NCI-H1694 (cell line): ENCODE measurements at regions not wholly inside any gene's neighbourhood (a gene's known extent, or its start where the extent isn't known, plus 50 kb on each side); places are given as distances from the start of the nearest gene placed in this dataset.
"Not testable (repeated sequence)": the region's sequence is repeated elsewhere in the genome, so short reads cannot be mapped to it uniquely, and the experiment has no call there.

Experiments used
- DNase-seq: peaks from one replicate; lab custom pipeline; 2025; lab: John Stamatoyannopoulos, UW

GRCh38 chr5:131005963-131006684, 158.9 kb downstream of the HINT1 start:
- DNase-seq, result no peak

GRCh38 chr5:131001507-131001906, 163.5 kb downstream of the HINT1 start:
- no peak for DNase-seq

- DNase-seq, result no peak
Measured at GRCh38 chr5:131000289-131000688, 164.8 kb downstream of the HINT1 start.

- DNase-seq, result not testable (repeated sequence)
Measured at GRCh38 chr5:130996720-130997119, 168.3 kb downstream of the HINT1 start.

GRCh38 chr5:130995851-130996250, 169.2 kb downstream of the HINT1 start:
- DNase-seq, result no peak

GRCh38 chr5:130995254-130995515, 169.9 kb downstream of the HINT1 start:
- DNase-seq, result no peak

GRCh38 chr5:130994496-130995253, 170.4 kb downstream of the HINT1 start:
- no peak for DNase-seq

- no peak for DNase-seq
Measured at GRCh38 chr5:130992621-130993020, 172.4 kb downstream of the HINT1 start.

GRCh38 chr5:130992095-130992494, 173.0 kb downstream of the HINT1 start:
- no peak for DNase-seq

- no peak for DNase-seq
Measured at GRCh38 chr5:130985776-130986175, 179.3 kb downstream of the HINT1 start.

- no peak for DNase-seq
Measured at GRCh38 chr5:130981663-130982062, 183.4 kb downstream of the HINT1 start.

GRCh38 chr5:130978475-130978874, 186.6 kb downstream of the HINT1 start:
- no peak for DNase-seq

GRCh38 chr5:130976493-130976892, 188.6 kb downstream of the HINT1 start:
- no peak for DNase-seq

- DNase-seq, result no peak
Measured at GRCh38 chr5:130975847-130976246, 189.2 kb downstream of the HINT1 start.

GRCh38 chr5:130975299-130975698, 189.8 kb downstream of the HINT1 start:
- DNase-seq, result no peak

- no peak for DNase-seq
Measured at GRCh38 chr5:130974021-130974683, 190.9 kb downstream of the HINT1 start.

GRCh38 chr5:130966990-130967525, 198.0 kb downstream of the HINT1 start:
- no peak for DNase-seq

- DNase-seq, result no peak
Measured at GRCh38 chr5:130965920-130966319, 199.1 kb downstream of the HINT1 start.

GRCh38 chr5:130965360-130965759, 199.7 kb downstream of the HINT1 start:
- DNase-seq, result no peak

- DNase-seq, result no peak
Measured at GRCh38 chr5:130964231-130965202, 200.5 kb downstream of the HINT1 start.

GRCh38 chr5:130963798-130964197, 201.3 kb downstream of the HINT1 start:
- no peak for DNase-seq

GRCh38 chr5:130957151-130957550, 207.9 kb downstream of the HINT1 start:
- DNase-seq, result no peak
